Breast epithelium (tissue), 4 donors: ENCODE measurements at regions not wholly inside any gene's neighbourhood (a gene's known extent, or its start where the extent isn't known, plus 50 kb on each side); places are given as distances from the start of the nearest gene placed in this dataset.

Source experiments
- DNase-seq, 2 donors: peaks; one replicate each; pipeline ENCODE4 v3.0.0-alpha.2; 2019; ENCODE audit warnings: low spot score in 2 of 2
- H3K27ac ChIP-seq, 2 donors: fragments of 200-600 bp; sonication (generic) in 1 of 2; one replicate each; pipeline ENCODE4 v1.5.1; 2016 to 2019; ENCODE audit warnings: mild to moderate bottlenecking in 1 of 2
- H3K27me3 ChIP-seq, 2 donors: fragments of 200-600 bp; sonication (generic) in 1 of 2; one replicate each; pipeline versions ENCODE4 v1.5.1 to v1.6.0; 2017 to 2019; ENCODE audit warnings: control low read depth in 1 of 2, mild to moderate bottlenecking in 1 of 2
- H3K36me3 ChIP-seq: fragments of 200-600 bp; one replicate; pipeline ENCODE4 v1.5.1; 2019
- H3K4me1 ChIP-seq, 2 donors: fragments of 200-600 bp; sonication (generic); one replicate each; pipeline ENCODE4 v1.5.1; 2016 to 2019; ENCODE audit warnings: control low read depth in 1 of 2
- H3K4me3 ChIP-seq, 3 donors: fragments of 200-600 bp; sonication (generic); 1 replicate in 2 of 3; 2 replicates in 1 of 3; pipeline ENCODE4 v1.5.1; 2016 to 2019; ENCODE audit warnings: mild to moderate bottlenecking in 3 of 3, moderate library complexity in 2 of 3
- H3K9me3 ChIP-seq, 2 donors: fragments of 200-600 bp; sonication (generic) in 1 of 2; one replicate each; pipeline ENCODE4 v1.5.1; 2016 to 2019; ENCODE audit warnings: control low read depth in 1 of 2
- CTCF ChIP-seq, 3 donors: fragments of 450-650 bp; IDR thresholded peaks; one replicate each; pipeline ENCODE4 v1.5.1; 2016 to 2017; ENCODE audit warnings: antibody characterized with exemption in 3 of 3, mild to moderate bottlenecking in 3 of 3, moderate library complexity in 3 of 3
- POLR2A ChIP-seq: fragments of 450-650 bp; IDR thresholded peaks from one replicate; pipeline ENCODE4 v1.6.1; 2016; ENCODE audit warnings: antibody characterized with exemption, mild to moderate bottlenecking, moderate library complexity
- POLR2AphosphoS5 ChIP-seq, 3 donors: sonication (generic); formaldehyde crosslinking; IDR thresholded peaks; one replicate each; pipeline ENCODE4 v1.6.1; 2017; ENCODE audit warnings: antibody characterized with exemption in 3 of 3
- intact Hi-C: fragments of 100-400 bp; cut with DNase I; formaldehyde crosslinking; loops from one replicate; pipeline ENCODE4 v1.15.1; 2023; ENCODE audit warnings: low total_unique reads

GRCh38 chr3:128515-129172 lies 67.9 kb upstream of the CHL1 start:
- intact Hi-C loops = no loop called here
- no peak for TF ChIP-seq CTCF (IDR thresholded peaks at IDR 0.05)
- no peak for TF ChIP-seq POLR2AphosphoS5 (IDR thresholded peaks at IDR 0.05)
- TF ChIP-seq POLR2A = no peak
- H3K27ac ChIP-seq = no peak overlapping the region
- no peak for DNase-seq
- no peaks in the 10 kb centered on the region for H3K36me3 ChIP-seq
- no peak overlapping the region for H3K4me3 ChIP-seq
- no peaks in the 10 kb centered on the region for H3K4me1 ChIP-seq
- H3K27me3 ChIP-seq = no peaks in the 10 kb centered on the region
- H3K9me3 ChIP-seq = no peaks in the 10 kb centered on the region

- Histone ChIP-seq H3K36me3 (no peaks in the 10 kb centered on the region), H3K4me1 (no peaks in the 10 kb centered on the region), H3K9me3 (no peaks in the 10 kb centered on the region), H3K27ac (no peak overlapping the region), H3K27me3 (no peaks in the 10 kb centered on the region), H3K4me3 (no peak overlapping the region)
- TF ChIP-seq CTCF (IDR thresholded peaks at IDR 0.05) = no peak
- TF ChIP-seq POLR2AphosphoS5 (IDR thresholded peaks at IDR 0.05) = no peak
- no peak for TF ChIP-seq POLR2A
- no peak for DNase-seq
- intact Hi-C loops = no loop called here
These were observed 65.2 kb upstream of the CHL1 start for GRCh38 chr3:131151-131888.

DNA sequence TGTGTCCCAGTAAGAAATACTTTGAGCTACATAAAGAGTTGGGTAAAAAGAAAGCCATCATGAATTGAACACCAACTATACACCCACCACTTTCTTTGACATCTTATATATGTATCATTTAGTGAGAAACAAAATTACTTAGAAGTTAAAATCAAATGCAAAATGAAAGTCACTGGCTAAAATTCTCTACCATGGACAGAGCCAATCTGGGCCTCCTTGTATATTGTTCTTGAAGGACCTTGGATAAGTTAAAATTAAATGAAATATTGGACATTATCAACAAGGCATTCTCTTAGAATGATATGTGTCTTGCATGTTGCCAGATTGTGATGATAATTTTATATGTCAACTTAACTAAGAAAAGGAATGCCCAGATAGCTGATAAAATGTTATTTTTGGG lies 64.2 kb upstream of the CHL1 start:
- no peak for TF ChIP-seq POLR2A
- no peak for TF ChIP-seq CTCF (IDR thresholded peaks at IDR 0.05)
- TF ChIP-seq POLR2AphosphoS5 (IDR thresholded peaks at IDR 0.05) = no peak
- no peak overlapping the region for H3K4me3 ChIP-seq
- H3K27me3 ChIP-seq = no peaks in the 10 kb centered on the region
- DNase-seq = no peak
- H3K27ac ChIP-seq = no peak overlapping the region
- H3K4me1 ChIP-seq = no peaks in the 10 kb centered on the region
- H3K36me3 ChIP-seq = no peaks in the 10 kb centered on the region
- no peaks in the 10 kb centered on the region for H3K9me3 ChIP-seq
- intact Hi-C loops = no loop called here

GRCh38 chr3:132904-133303 lies 63.7 kb upstream of the CHL1 start:
- no peaks in the 10 kb centered on the region for H3K9me3 ChIP-seq
- no peak overlapping the region for H3K4me3 ChIP-seq
- no peaks in the 10 kb centered on the region for H3K27me3 ChIP-seq
- no peak for TF ChIP-seq POLR2A
- no peak for TF ChIP-seq POLR2AphosphoS5 (IDR thresholded peaks at IDR 0.05)
- no peak for TF ChIP-seq CTCF (IDR thresholded peaks at IDR 0.05)
- H3K36me3 ChIP-seq = no peaks in the 10 kb centered on the region
- DNase-seq = no peak
- intact Hi-C loops = no loop called here
- H3K27ac ChIP-seq = no peak overlapping the region
- no peaks in the 10 kb centered on the region for H3K4me1 ChIP-seq

DNA sequence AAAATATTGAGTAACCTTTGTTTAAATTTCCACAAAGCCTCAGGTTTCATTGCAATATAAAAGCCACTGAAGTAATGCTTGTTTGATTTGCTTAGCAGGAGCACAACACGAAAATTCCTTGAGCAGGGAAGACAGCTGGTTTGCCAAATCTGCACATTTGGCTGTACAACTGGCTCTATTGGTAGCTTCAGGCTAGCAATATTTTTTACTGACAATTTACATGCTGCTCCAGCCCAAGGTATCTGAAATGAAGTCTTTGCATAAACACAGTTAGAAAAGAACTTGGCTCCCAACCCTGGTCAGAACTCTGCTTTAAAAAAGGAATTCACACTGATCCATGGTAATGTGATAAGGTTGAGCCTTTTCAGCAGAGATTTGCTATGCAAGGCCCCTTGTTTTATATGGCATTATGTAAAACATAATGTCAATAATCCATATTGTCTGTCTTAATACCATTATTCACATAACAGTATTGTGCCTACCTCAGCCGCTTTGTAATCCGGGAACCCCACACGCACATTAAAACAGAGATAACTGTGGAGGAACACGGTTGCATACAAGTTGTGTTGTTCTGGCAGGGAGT lies 55.7 kb upstream of the CHL1 start:
- H3K4me3 ChIP-seq = no peak overlapping the region
- no peaks in the 10 kb centered on the region for H3K4me1 ChIP-seq
- H3K27me3 ChIP-seq = no peaks in the 10 kb centered on the region
- intact Hi-C loops = no loop called here
- H3K9me3 ChIP-seq = no peaks in the 10 kb centered on the region
- H3K36me3 ChIP-seq = no peaks in the 10 kb centered on the region
- no peak for TF ChIP-seq POLR2A
- no peak for TF ChIP-seq POLR2AphosphoS5 (IDR thresholded peaks at IDR 0.05)
- no peak for TF ChIP-seq CTCF (IDR thresholded peaks at IDR 0.05)
- DNase-seq = peak in 1 of 2 donors; percentile 16
- peak overlapping the region in 1 of 2 donors; percentile 12 for H3K27ac ChIP-seq
